ENCODE measurements at regions not wholly inside any gene's neighbourhood (a gene's known extent, or its start where the extent isn't known, plus 50 kb on each side); places are given as distances from the start of the nearest gene placed in this dataset.

- no peak for ATAC-seq
- RAD21 ChIA-PET (ENCODE audit: low non-redundant PET in 1 of 2, low total read pairs in 2 of 2, uncharacterized antibody in 2 of 2, unreplicated experiment in 2 of 2), result no interaction called here
- intact Hi-C loops (cut with micrococcal nuclease), result no loop called here
- TF ChIP-seq EZH2 (IDR thresholded peaks at IDR 0.05), result no peak
- Histone ChIP-seq H3K79me2 (ENCODE audit: insufficient read depth, low read length) (no peaks in the 10 kb centered on the region), H3K27ac (ENCODE audit: low read depth, low read length) (no peak overlapping the region), H3K4me3 (replicated peaks in 1 of 2; ENCODE audit: low read depth in 1 of 2, low read length in 2 of 2) (no peak overlapping the region), H2AFZ (ENCODE audit: low read depth, low read length, poor library complexity, severe bottlenecking) (no peak overlapping the region), H3K36me3 (ENCODE audit: control insufficient read depth in 1 of 2, insufficient read depth in 2 of 2, low read length in 2 of 2) (no peaks in the 10 kb centered on the region), H3K9me2 (ENCODE audit: insufficient read depth) (no peaks in the 10 kb centered on the region), H4K20me1 (ENCODE audit: insufficient read depth) (no peaks in the 10 kb centered on the region), H3K9ac (ENCODE audit: low read length) (no peak overlapping the region), H3K9me3 (ENCODE audit: control insufficient read depth in 1 of 2, insufficient read depth in 1 of 2, low read depth in 1 of 2, low read length in 2 of 2) (no peaks in the 10 kb centered on the region), H3K4me2 (ENCODE audit: low read length) (no peak overlapping the region), H3K27me3 (ENCODE audit: insufficient read depth, low read length) (peaks cover 24% of the 10 kb centered on the region), H3K4me1 (ENCODE audit: control insufficient read depth in 1 of 2, insufficient read depth in 2 of 2, low read length in 2 of 2) (no peaks in the 10 kb centered on the region)
- DNase-seq (ENCODE audit: low read depth, low spot score), result no peak
- CTCF ChIA-PET, result no interaction called here
- no TSS peak for BruUV-seq (replicated peaks)
- POLR2A ChIA-PET, result no interaction called here
Observed at GRCh38 chr18:61729322-61729721, 163.5 kb downstream of the RNF152 start.

DNA sequence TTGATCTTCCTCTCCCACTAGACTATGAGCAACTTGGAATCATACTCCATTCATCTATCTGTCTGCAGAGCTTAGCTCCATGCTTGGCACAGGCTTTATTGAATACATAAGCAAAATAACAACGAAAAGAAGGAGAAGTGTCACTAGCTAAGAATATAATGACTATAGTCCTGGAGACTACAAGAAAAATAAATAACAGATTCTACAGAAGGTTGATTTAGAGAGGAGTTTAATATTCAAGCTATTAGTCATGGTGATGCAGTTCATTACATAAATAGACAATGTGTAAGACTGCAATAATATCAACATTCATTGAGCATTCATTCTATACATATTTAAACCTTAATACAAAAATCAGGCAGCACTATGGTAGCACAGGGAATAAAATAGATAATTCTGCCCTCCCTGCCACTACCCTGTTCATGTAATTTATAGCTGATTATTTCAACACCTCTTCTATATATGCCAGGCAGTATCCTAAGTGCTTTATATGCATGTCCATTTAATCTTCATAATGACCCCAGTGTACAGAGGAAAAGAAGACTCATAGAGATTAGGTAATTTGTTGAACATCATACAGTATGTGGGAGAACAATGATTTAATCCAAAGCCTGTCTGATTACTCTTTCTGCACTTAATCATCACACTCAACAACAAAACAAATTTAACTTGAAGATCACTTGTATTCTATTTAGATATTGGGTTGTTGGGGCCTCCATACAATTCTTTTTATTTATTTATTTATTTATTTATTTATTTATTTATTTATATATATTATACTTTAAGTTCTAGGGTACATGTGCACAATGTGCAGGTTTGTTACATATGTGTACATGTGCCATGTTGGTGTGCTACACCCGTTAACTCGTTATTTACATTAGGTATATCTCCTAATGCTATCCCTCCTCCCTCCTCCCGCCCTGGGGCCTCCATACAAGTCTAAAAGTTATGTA lies 165.3 kb downstream of the RNF152 start:
- H3K4me3 ChIP-seq (replicated peaks in 1 of 2; ENCODE audit: low read depth in 1 of 2, low read length in 2 of 2), result no peak overlapping the region
- CTCF ChIA-PET, result no interaction called here
- H2AFZ ChIP-seq (ENCODE audit: low read depth, low read length, poor library complexity, severe bottlenecking), result no peak overlapping the region
- POLR2A ChIA-PET, result no interaction called here
- ATAC-seq (no peak), DNase-seq (ENCODE audit: low read depth, low spot score) (no peak)
- H3K27me3 ChIP-seq (ENCODE audit: insufficient read depth, low read length), result peaks cover 18% of the 10 kb centered on the region
- no peaks in the 10 kb centered on the region for H3K9me2 ChIP-seq (ENCODE audit: insufficient read depth)
- RAD21 ChIA-PET (ENCODE audit: low non-redundant PET in 1 of 2, low total read pairs in 2 of 2, uncharacterized antibody in 2 of 2, unreplicated experiment in 2 of 2), result no interaction called here
- H3K4me2 ChIP-seq (ENCODE audit: low read length), result no peak overlapping the region
- no peak overlapping the region for H3K27ac ChIP-seq (ENCODE audit: low read depth, low read length)
- H3K4me1 ChIP-seq (ENCODE audit: control insufficient read depth in 1 of 2, insufficient read depth in 2 of 2, low read length in 2 of 2), result no peaks in the 10 kb centered on the region
- intact Hi-C loops (cut with micrococcal nuclease), result no loop called here
- BruUV-seq (replicated peaks), result no TSS peak
- H3K36me3 ChIP-seq (ENCODE audit: control insufficient read depth in 1 of 2, insufficient read depth in 2 of 2, low read length in 2 of 2), result no peaks in the 10 kb centered on the region
- H4K20me1 ChIP-seq (ENCODE audit: insufficient read depth), result no peaks in the 10 kb centered on the region
- no peak overlapping the region for H3K9ac ChIP-seq (ENCODE audit: low read length)
- H3K79me2 ChIP-seq (ENCODE audit: insufficient read depth, low read length), result no peaks in the 10 kb centered on the region
- H3K9me3 ChIP-seq (ENCODE audit: control insufficient read depth in 1 of 2, insufficient read depth in 1 of 2, low read depth in 1 of 2, low read length in 2 of 2), result no peaks in the 10 kb centered on the region
- no peak for TF ChIP-seq SIN3A (IDR thresholded peaks at IDR 0.05; ENCODE audit: low read depth)
- TF ChIP-seq FOSL1 (IDR thresholded peaks at IDR 0.05; ENCODE audit: low read depth), result no peak
- no peak for TF ChIP-seq EGR1 (IDR thresholded peaks at IDR 0.05; ENCODE audit: low read depth)
- no peak for TF ChIP-seq ATF3 (IDR thresholded peaks at IDR 0.05)
- no peak for TF ChIP-seq ZNF274 (IDR thresholded peaks at IDR 0.05; ENCODE audit: low read depth, low read length)
- no peak for TF ChIP-seq CBX3 (IDR thresholded peaks at IDR 0.05; ENCODE audit: low read depth)
- no peak for TF ChIP-seq SP1 (IDR thresholded peaks at IDR 0.05; ENCODE audit: low read depth)
- TF ChIP-seq, protein P1, sequence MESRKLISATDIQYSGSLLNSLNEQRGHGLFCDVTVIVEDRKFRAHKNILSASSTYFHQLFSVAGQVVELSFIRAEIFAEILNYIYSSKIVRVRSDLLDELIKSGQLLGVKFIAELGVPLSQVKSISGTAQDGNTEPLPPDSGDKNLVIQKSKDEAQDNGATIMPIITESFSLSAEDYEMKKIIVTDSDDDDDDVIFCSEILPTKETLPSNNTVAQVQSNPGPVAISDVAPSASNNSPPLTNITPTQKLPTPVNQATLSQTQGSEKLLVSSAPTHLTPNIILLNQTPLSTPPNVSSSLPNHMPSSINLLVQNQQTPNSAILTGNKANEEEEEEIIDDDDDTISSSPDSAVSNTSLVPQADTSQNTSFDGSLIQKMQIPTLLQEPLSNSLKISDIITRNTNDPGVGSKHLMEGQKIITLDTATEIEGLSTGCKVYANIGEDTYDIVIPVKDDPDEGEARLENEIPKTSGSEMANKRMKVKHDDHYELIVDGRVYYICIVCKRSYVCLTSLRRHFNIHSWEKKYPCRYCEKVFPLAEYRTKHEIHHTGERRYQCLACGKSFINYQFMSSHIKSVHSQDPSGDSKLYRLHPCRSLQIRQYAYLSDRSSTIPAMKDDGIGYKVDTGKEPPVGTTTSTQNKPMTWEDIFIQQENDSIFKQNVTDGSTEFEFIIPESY (IDR thresholded peaks at IDR 0.05; ENCODE audit: extremely low read depth, insufficient replicate concordance, low read length), result no peak
- no peak for TF ChIP-seq YY1 (IDR thresholded peaks at IDR 0.05; ENCODE audit: extremely low read depth, insufficient replicate concordance, low read depth, low read length)
- no peak for TF ChIP-seq RAD21 (IDR thresholded peaks at IDR 0.05; ENCODE audit: low read depth)
- TF ChIP-seq ELF1 (IDR thresholded peaks at IDR 0.05; ENCODE audit: borderline replicate concordance, low read depth), result no peak
- TF ChIP-seq MAX (IDR thresholded peaks at IDR 0.05), result no peak
- no peak for TF ChIP-seq EZH2phosphoT487 (IDR thresholded peaks at IDR 0.05; ENCODE audit: borderline replicate concordance)
- no peak for TF ChIP-seq POLR2A (IDR thresholded peaks at IDR 0.05; ENCODE audit: borderline replicate concordance, extremely low read depth, insufficient read depth, insufficient read length)
- no peak for TF ChIP-seq CEBPB (IDR thresholded peaks at IDR 0.05; ENCODE audit: low read depth)
- TF ChIP-seq ZFX (IDR thresholded peaks at IDR 0.05), result no peak

Data from HCT116 (cell line).